ENCODE measurements at regions not wholly inside any gene's neighbourhood (a gene's known extent, or its start where the extent isn't known, plus 50 kb on each side); places are given as distances from the start of the nearest gene placed in this dataset.
"Not testable (repeated sequence)": the region's sequence is repeated elsewhere in the genome, so short reads cannot be mapped to it uniquely, and the experiment has no call there.

- not testable (repeated sequence) for TF ChIP-seq CTCF, POLR2AphosphoS5 (IDR thresholded peaks at IDR 0.05)
Observed at GRCh38 chr16:31978463-31978862, 104.9 kb downstream of the ZNF267 start.
